RWPE1 (cell line): ENCODE measurements at regions not wholly inside any gene's neighbourhood (a gene's known extent, or its start where the extent isn't known, plus 50 kb on each side); places are given as distances from the start of the nearest gene placed in this dataset.

ENCODE experiments used
- CTCF ChIA-PET: fragments of 350-600 bp; sonication (Branson Sonifier 250); formaldehyde crosslinking; extraction: SDS; loops from one replicate; lab custom pipeline; 2021; lab: Yijun Ruan, JAX
- POLR2A ChIA-PET: fragments of 400-600 bp; formaldehyde crosslinking; extraction: SDS; loops from one replicate; lab custom pipeline; 2020; ENCODE audit warnings: antibody characterized with exemption; ENCODE audit not compliant: low non-redundant PET; lab: Yijun Ruan, JAX
- DNase-seq: peaks from one replicate; pipeline ENCODE4 v3.0.0; 2012; ENCODE audit warnings: low spot score
- H3K27ac ChIP-seq: fragments of 450-650 bp; 2 replicates; pipeline ENCODE4 v1.5.1; 2017
- CTCF ChIP-seq: fragments of 450-650 bp; conservative IDR thresholded peaks from 2 replicates; pipeline ENCODE4 v1.5.1; 2017; ENCODE audit warnings: low read depth, mild to moderate bottlenecking

GRCh38 chr2:105526000-105526925 is 127.4 kb upstream of the FHL2 start:
- ChIA-PET POLR2A (no interaction called here), CTCF (no interaction called here)

GRCh38 chr2:105525201-105525600 is 126.3 kb upstream of the FHL2 start:
- ChIA-PET POLR2A (no interaction called here), CTCF (interaction anchor here (0.8 kb wide), 1 partner anchor 237 kb away, joined by 3 read pairs; no protein-coding TSS in a partner anchor)
- TF ChIP-seq CTCF: no peak
- no peak overlapping the region for H3K27ac ChIP-seq
- DNase-seq: no peak

More at GRCh38 chr2:105526000-105526925, 127.4 kb upstream of the FHL2 start:
- DNase-seq: no peak
- no peak for TF ChIP-seq CTCF
- H3K27ac ChIP-seq: no peak overlapping the region

GRCh38 chr2:105522645-105523044 is 123.8 kb upstream of the FHL2 start:
- no peak overlapping the region for H3K27ac ChIP-seq
- TF ChIP-seq CTCF: no peak
- ChIA-PET POLR2A (no interaction called here), CTCF (interaction anchor here (0.6 to 0.9 kb wide), 3 partner anchors 40 to 284 kb away, joined by 3 read pairs; no protein-coding TSS in a partner anchor)
- DNase-seq: no peak

- CTCF ChIA-PET: interaction anchor here (0.7 to 1.8 kb wide), 8 partner anchors 10 to 176 kb away, joined by 3 to 6 read pairs (median 4); no protein-coding TSS in a partner anchor
- DNase-seq: no peak
- POLR2A ChIA-PET: no interaction called here
- no peak overlapping the region for H3K27ac ChIP-seq
- no peak for TF ChIP-seq CTCF
These were observed 122.8 kb upstream of the FHL2 start for GRCh38 chr2:105521616-105522015.

GRCh38 chr2:105521176-105521575 is 122.3 kb upstream of the FHL2 start:
- no peak overlapping the region for H3K27ac ChIP-seq
- POLR2A ChIA-PET: no interaction called here
- TF ChIP-seq CTCF: peak; percentile 59
- CTCF ChIA-PET: interaction anchor here (0.6 to 1.8 kb wide), 12 partner anchors 11 to 211 kb away, joined by 3 to 6 read pairs (median 4); no protein-coding TSS in a partner anchor
- DNase-seq: peak; percentile 49

- H3K27ac ChIP-seq: no peak overlapping the region
- ChIA-PET POLR2A (no interaction called here), CTCF (no interaction called here)
- no peak for DNase-seq
- no peak for TF ChIP-seq CTCF
These were observed 120.7 kb upstream of the FHL2 start for GRCh38 chr2:105519516-105519915.
